PC-9 (cell line): ENCODE measurements at regions not wholly inside any gene's neighbourhood (a gene's known extent, or its start where the extent isn't known, plus 50 kb on each side); places are given as distances from the start of the nearest gene placed in this dataset.
A peak's percentile ranks its signal among the peaks of the same experiment; 100 is the strongest.

Experiments used
- BruUV-seq: library from RNA; stranded (reverse); fragments of 400-500 nt; replicated peaks from 2 replicates; lab custom pipeline; 2021; lab: Mats Ljungman, UMichigan
- CTCF ChIA-PET: fragments of 300-600 bp; sonication (Branson Sonifier 250); formaldehyde crosslinking; loops from one replicate; lab custom pipeline; 2022; ENCODE audit warnings: antibody characterized with exemption; lab: Charles Lee
- POLR2A ChIA-PET: fragments of 300-600 bp; sonication (Branson Sonifier 250); formaldehyde crosslinking; loops from one replicate; lab custom pipeline; 2022; ENCODE audit warnings: antibody characterized with exemption; ENCODE audit not compliant: unreplicated experiment; lab: Charles Lee
- DNase-seq, 2 experiments: peaks; one replicate each; pipeline versions ENCODE4 v3.0.0 to v3.0.0-alpha.2; 2015 to 2022; ENCODE audit warnings: mixed read lengths in 1 of 2
- H2AFZ ChIP-seq: fragments of 200-600 bp; sonication (generic); 2 replicates; pipeline ENCODE4 v1.8.1; 2017; ENCODE audit warnings: antibody characterized with exemption
- H3F3A ChIP-seq: fragments of 200-600 bp; sonication (generic); 2 replicates; pipeline ENCODE4 v1.8.1; 2017; ENCODE audit warnings: antibody characterized with exemption, mild to moderate bottlenecking, low read depth; ENCODE audit not compliant: insufficient read depth
- H3K27ac ChIP-seq: fragments of 200-600 bp; sonication (generic); 2 replicates; pipeline ENCODE4 v1.6.1; 2016; ENCODE audit warnings: mixed run types
- H3K27me3 ChIP-seq: fragments of 200-600 bp; sonication (generic); 2 replicates; pipeline ENCODE4 v1.6.1; 2016; ENCODE audit warnings: low read depth, mixed run types; ENCODE audit not compliant: insufficient read depth
- H3K36me3 ChIP-seq: fragments of 200-600 bp; sonication (generic); 2 replicates; pipeline ENCODE4 v1.6.1; 2016; ENCODE audit warnings: low read depth, mixed run types
- H3K4me1 ChIP-seq: fragments of 200-600 bp; sonication (generic); replicated peaks from 2 replicates; pipeline ENCODE4 v1.6.1; 2016; ENCODE audit warnings: mixed run types; ENCODE audit not compliant: insufficient read depth
- H3K4me2 ChIP-seq: fragments of 200-600 bp; sonication (generic); 2 replicates; pipeline ENCODE4 v1.6.1; 2017; ENCODE audit warnings: mixed run types
- H3K4me3 ChIP-seq: fragments of 200-600 bp; sonication (generic); 2 replicates; pipeline ENCODE4 v1.6.1; 2016; ENCODE audit warnings: mixed run types
- H3K79me2 ChIP-seq: fragments of 200-600 bp; sonication (generic); 2 replicates; pipeline ENCODE4 v1.6.1; 2017; ENCODE audit warnings: low read depth, mixed run types
- H3K9me2 ChIP-seq: fragments of 200-600 bp; sonication (generic); 2 replicates; pipeline ENCODE4 v1.8.1; 2017; ENCODE audit warnings: mild to moderate bottlenecking; ENCODE audit not compliant: insufficient read depth
- H3K9me3 ChIP-seq: fragments of 200-600 bp; sonication (generic); 2 replicates; pipeline ENCODE4 v1.8.1; 2016; ENCODE audit warnings: low read depth; ENCODE audit not compliant: insufficient read depth
- H4K20me1 ChIP-seq: fragments of 200-600 bp; sonication (generic); 2 replicates; pipeline ENCODE4 v1.8.1; 2017; ENCODE audit not compliant: insufficient read depth
- CTCF ChIP-seq: fragments of 200-600 bp; sonication (generic); conservative IDR thresholded peaks from 2 replicates; pipeline ENCODE4 v1.6.1; 2017; ENCODE audit warnings: mixed run types, antibody characterized with exemption, mild to moderate bottlenecking, moderate library complexity
- EZH2 ChIP-seq: fragments of 200-600 bp; sonication (generic); IDR thresholded peaks from 2 replicates; pipeline ENCODE4 v1.8.0; 2017; ENCODE audit warnings: antibody characterized with exemption, low read depth
- intact Hi-C: fragments of 100-400 bp; cut with micrococcal nuclease; formaldehyde crosslinking; loops from one replicate; pipeline ENCODE4 v1.10.0; 2022; ENCODE audit not compliant: unreplicated experiment

GRCh38 chr7:20991544-20991943 lies 204.9 kb upstream of the SP8 start:
- no TSS peak for BruUV-seq
- Histone ChIP-seq H3K27ac (no peak overlapping the region), H3K9me3 (peaks cover 16% of the 10 kb centered on the region), H3K9me2 (no peaks in the 10 kb centered on the region), H4K20me1 (no peaks in the 10 kb centered on the region), H3K4me1 (no peaks in the 10 kb centered on the region), H3K27me3 (no peaks in the 10 kb centered on the region), H3K79me2 (no peaks in the 10 kb centered on the region), H3K4me3 (no peak overlapping the region), H3K36me3 (no peaks in the 10 kb centered on the region), H3K4me2 (no peak overlapping the region), H3F3A (no peaks in the 10 kb centered on the region), H2AFZ (no peak overlapping the region)
- no peak for DNase-seq
- TF ChIP-seq CTCF (peak; percentile 50), EZH2 (no peak)
- ChIA-PET CTCF (no interaction called here), POLR2A (no interaction called here)
- intact Hi-C loops: no loop called here

- H3K9me2 ChIP-seq: no peaks in the 10 kb centered on the region
- peaks cover 19% of the 10 kb centered on the region for H3K9me3 ChIP-seq
- H3K4me2 ChIP-seq: no peak overlapping the region
- TF ChIP-seq CTCF (no peak), EZH2 (no peak)
- BruUV-seq: no TSS peak
- peaks cover 13% of the 10 kb centered on the region; the same call in 1 of the 2 replicates for H3F3A ChIP-seq
- DNase-seq: no peak
- H3K27ac ChIP-seq: no peak overlapping the region
- no peak overlapping the region for H3K4me3 ChIP-seq
- ChIA-PET POLR2A (no interaction called here), CTCF (no interaction called here)
- intact Hi-C loops: no loop called here
- no peaks in the 10 kb centered on the region for H4K20me1 ChIP-seq
- H3K4me1 ChIP-seq: peaks cover 13% of the 10 kb centered on the region
- H3K36me3 ChIP-seq: no peaks in the 10 kb centered on the region
- no peaks in the 10 kb centered on the region for H3K79me2 ChIP-seq
- H3K27me3 ChIP-seq: no peaks in the 10 kb centered on the region
- no peak overlapping the region for H2AFZ ChIP-seq
Observed at GRCh38 chr7:20993693-20994092, 207.0 kb upstream of the SP8 start.

- no peak for TF ChIP-seq CTCF
- no peak for TF ChIP-seq EZH2
- POLR2A ChIA-PET: no interaction called here
- H4K20me1 ChIP-seq: no peaks in the 10 kb centered on the region
- peaks cover 14% of the 10 kb centered on the region; the same call in 1 of the 2 replicates for H3F3A ChIP-seq
- CTCF ChIA-PET: interaction anchor here (0.6 kb wide), 1 partner anchor 132 kb away, joined by 3 read pairs; no protein-coding TSS in a partner anchor
- peaks cover 13% of the 10 kb centered on the region for H3K9me3 ChIP-seq
- H2AFZ ChIP-seq: no peak overlapping the region
- no peaks in the 10 kb centered on the region for H3K36me3 ChIP-seq
- no TSS peak for BruUV-seq
- H3K79me2 ChIP-seq: no peaks in the 10 kb centered on the region
- DNase-seq: peak in 1 of 2 experiments; percentile 85
- peak overlapping the region; percentile 28 for H3K27ac ChIP-seq
- peaks cover 14% of the 10 kb centered on the region for H3K4me1 ChIP-seq
- peak overlapping the region; percentile 1; the same call in 1 of the 2 replicates for H3K4me2 ChIP-seq
- H3K27me3 ChIP-seq: no peaks in the 10 kb centered on the region
- no peak overlapping the region for H3K4me3 ChIP-seq
- no peaks in the 10 kb centered on the region for H3K9me2 ChIP-seq
- intact Hi-C loops: no loop called here
Observed at GRCh38 chr7:20998309-20998708, 211.6 kb upstream of the SP8 start.
